ENCODE measurements at regions not wholly inside any gene's neighbourhood (a gene's known extent, or its start where the extent isn't known, plus 50 kb on each side); places are given as distances from the start of the nearest gene placed in this dataset.

Small RNA genes lying in the stretch of these regions (small RNA-seq; reads per million reads assigned to genes)
- gene RN7SL680P = 0 reads per million in 2 experiments
